Umbilical cord (tissue), 1 donor: ENCODE measurements at regions not wholly inside any gene's neighbourhood (a gene's known extent, or its start where the extent isn't known, plus 50 kb on each side); places are given as distances from the start of the nearest gene placed in this dataset.

Source experiments
- DNase-seq: peaks from one replicate; pipeline ENCODE4 v3.0.0-alpha.2; 2015; ENCODE audit warnings: low spot score

DNA sequence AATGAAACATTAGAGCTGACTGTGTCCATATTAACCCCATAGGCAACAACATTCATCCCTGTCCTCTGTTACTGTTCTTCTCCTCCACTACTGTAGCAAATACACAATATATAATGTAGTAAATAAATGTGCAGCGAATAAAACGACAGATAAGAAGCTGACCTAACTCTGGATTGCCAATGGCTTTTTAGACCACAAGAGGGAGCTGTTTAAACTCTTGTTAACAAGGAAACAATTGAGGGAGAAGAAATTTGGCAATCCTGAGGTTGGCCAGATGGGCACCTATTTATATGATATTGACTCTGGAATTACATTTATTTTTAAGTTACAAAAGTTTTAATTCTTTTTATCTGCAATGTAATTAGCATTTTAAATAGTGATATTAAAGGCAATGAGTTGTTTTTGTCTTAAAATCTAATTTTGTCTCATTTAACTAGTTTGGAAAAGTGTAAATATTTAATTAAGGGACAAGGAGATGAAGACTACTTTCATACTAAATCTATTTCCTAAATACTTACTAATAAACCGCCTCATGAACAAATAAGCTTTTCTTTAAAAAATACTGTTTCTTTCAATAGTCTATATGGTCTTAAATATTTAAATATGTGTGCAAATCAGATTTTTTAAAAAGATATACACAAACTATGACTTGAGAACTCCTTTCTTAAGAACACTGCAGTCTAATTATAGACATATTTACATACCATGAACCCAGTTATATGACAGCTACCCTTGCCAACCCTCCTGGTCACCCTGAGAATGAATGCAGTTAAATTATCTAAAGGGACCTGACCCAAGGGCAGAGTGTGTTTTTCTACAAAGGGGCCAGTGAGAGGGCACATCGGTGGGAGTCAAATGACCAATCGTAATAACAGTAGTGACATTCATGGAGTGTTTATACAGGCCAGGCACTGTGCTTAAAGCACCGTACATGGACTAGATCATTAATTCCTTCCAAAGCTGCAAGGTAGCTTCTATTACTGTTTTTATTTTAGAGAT is 52.9 kb upstream of the HPF1 start:
- peak; percentile 77 for DNase-seq

DNA sequence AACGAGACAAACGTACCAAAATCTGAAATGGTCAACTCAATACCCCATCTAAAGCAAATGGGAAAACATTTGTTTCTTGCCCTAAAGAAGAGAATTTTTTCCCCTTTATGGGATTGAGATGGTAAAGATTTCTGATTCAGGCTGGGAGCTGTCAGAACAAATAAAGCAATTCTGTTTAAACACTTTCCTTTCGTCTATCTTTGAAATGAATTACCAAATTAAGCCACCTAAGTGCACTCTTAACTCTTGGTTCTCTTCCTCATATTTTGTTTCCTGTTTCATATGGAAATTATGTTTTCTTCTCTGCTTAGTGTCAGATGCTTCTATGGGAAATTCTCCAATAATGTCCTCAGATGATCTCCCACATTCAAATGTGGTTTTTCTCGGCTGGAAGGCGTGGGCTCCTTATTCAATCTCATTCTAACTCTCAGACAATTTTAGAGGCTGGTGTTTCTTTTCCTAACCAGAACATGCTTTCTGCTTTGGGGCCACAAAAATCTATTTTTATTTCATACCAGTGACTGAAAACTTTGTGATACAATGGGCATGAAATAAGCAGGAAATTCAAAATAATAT is 50.3 kb upstream of the HPF1 start:
- no peak for DNase-seq
